ENCODE measurements at regions not wholly inside any gene's neighbourhood (a gene's known extent, or its start where the extent isn't known, plus 50 kb on each side); places are given as distances from the start of the nearest gene placed in this dataset.

DNA sequence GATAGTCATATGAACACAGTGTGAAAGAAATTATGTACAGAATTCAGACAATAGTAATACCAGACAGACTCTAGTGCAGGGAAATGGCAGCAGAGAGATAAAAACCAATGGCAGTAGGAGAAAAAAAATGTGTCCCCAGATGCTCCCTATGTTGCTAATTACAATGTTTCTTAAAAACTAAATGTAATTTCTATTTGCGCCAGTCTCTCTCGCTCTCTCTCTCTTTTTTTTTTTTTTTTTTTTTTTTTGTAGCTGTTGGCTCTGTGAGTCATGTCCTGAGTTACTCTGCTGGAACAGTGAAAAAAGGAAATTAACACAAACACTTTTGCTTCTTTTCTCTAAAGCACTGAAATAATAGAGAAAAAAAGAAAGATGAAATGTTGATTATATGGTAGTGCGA lies 871.9 kb downstream of the GBE1 start:
- DNase-seq = no peak
- no peaks in the 10 kb centered on the region for H3K36me3 ChIP-seq

DNA sequence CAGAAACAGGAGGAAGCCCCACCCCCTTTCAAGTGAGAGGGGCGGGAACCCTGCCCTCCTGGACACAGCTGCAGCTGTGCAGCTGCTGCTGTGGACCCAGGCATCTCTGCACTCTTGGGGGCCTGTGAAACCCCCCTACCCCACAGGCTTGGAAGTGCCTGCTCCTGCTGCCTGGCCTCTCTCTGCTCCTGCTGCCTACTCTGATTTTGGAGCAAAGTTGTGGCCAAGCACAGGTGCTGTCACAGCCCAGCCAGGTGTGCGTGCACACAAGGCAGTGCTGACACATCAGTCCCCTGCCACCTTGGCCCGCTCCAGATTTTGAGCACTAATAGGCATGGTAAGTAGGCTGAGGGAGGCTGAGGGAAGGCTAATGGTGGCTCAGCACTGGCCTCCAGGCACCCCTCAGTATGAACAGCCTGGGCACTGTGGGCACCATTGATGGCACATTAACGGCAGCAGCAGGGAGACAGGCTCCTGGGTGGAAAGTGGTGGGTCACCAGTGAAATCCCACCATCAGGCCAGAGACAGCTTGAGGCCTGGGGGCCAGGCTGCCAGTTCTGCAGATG lies 890.9 kb downstream of the GBE1 start:
- Histone ChIP-seq H3K4me3 (ENCODE audit: low read depth, low read length) (no peak overlapping the region), H3K27me3 (ENCODE audit: insufficient read depth, low read depth, severe bottlenecking) (no peaks in the 10 kb centered on the region), H3K9me3 (ENCODE audit: severe bottlenecking) (no peaks in the 10 kb centered on the region), H3K27ac (no peak overlapping the region), H3K36me3 (no peaks in the 10 kb centered on the region)
- TF ChIP-seq, protein P1, sequence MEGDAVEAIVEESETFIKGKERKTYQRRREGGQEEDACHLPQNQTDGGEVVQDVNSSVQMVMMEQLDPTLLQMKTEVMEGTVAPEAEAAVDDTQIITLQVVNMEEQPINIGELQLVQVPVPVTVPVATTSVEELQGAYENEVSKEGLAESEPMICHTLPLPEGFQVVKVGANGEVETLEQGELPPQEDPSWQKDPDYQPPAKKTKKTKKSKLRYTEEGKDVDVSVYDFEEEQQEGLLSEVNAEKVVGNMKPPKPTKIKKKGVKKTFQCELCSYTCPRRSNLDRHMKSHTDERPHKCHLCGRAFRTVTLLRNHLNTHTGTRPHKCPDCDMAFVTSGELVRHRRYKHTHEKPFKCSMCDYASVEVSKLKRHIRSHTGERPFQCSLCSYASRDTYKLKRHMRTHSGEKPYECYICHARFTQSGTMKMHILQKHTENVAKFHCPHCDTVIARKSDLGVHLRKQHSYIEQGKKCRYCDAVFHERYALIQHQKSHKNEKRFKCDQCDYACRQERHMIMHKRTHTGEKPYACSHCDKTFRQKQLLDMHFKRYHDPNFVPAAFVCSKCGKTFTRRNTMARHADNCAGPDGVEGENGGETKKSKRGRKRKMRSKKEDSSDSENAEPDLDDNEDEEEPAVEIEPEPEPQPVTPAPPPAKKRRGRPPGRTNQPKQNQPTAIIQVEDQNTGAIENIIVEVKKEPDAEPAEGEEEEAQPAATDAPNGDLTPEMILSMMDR (IDR thresholded peaks at IDR 0.05; ENCODE audit: low read depth, low read length) = no peak
- DNase-seq = no peak

More for the DNA sequence above, 871.9 kb downstream of the GBE1 start:
- no peak overlapping the region for H3K4me3 ChIP-seq (ENCODE audit: low read depth, low read length)
- H3K9me3 ChIP-seq (ENCODE audit: severe bottlenecking) = no peaks in the 10 kb centered on the region
- H3K27ac ChIP-seq = no peak overlapping the region
- TF ChIP-seq, protein P1 (IDR thresholded peaks at IDR 0.05; ENCODE audit: low read depth, low read length) = no peak
- H3K27me3 ChIP-seq (ENCODE audit: insufficient read depth, low read depth, severe bottlenecking) = no peaks in the 10 kb centered on the region

DNA sequence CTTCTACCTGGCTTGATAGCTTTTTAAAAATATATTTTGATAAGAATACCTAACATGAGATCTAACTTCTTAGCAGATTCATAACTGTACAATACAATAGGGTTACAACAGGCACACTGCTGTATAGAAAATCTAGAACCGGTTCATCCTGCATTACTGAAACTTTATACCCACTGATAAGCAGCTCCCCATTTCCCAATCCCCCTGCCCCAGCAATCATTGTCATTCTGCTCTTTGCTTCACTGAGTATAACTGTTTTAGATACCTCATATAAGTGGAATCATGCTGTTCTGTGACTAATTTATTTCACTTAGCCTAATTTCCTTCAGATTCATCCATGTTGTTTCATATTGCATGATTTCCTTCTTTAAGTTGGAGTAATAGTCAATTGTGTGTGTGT lies 906.0 kb downstream of the GBE1 start:
- no peak overlapping the region for H3K27ac ChIP-seq
- no peak for DNase-seq
- H3K4me3 ChIP-seq (ENCODE audit: low read depth, low read length) = no peak overlapping the region
- no peaks in the 10 kb centered on the region for H3K27me3 ChIP-seq (ENCODE audit: insufficient read depth, low read depth, severe bottlenecking)
- no peaks in the 10 kb centered on the region for H3K9me3 ChIP-seq (ENCODE audit: severe bottlenecking)
- TF ChIP-seq, protein P1 (IDR thresholded peaks at IDR 0.05; ENCODE audit: low read depth, low read length) = no peak
- H3K36me3 ChIP-seq = no peaks in the 10 kb centered on the region

DNA sequence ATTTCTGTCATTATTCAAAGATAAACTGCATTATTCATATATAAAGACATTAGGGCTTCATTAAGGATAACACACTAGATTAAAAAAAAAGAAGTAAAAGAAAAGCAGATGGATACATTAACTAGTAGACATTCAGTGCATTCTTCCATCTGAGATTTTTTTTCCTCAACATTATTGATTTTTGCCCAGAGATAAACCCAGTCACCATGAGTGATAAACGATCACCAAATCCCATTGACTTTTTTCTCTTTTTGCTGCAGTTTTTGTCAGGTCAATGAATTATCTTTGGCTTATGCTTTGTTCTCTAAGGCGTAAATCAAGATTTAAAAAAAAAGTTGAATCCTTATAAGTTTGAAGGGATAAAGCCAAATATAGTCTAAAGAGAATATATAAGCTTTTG lies 925.0 kb downstream of the GBE1 start:
- no peaks in the 10 kb centered on the region for H3K9me3 ChIP-seq (ENCODE audit: severe bottlenecking)
- H3K36me3 ChIP-seq = no peaks in the 10 kb centered on the region
- DNase-seq = no peak
- no peaks in the 10 kb centered on the region for H3K27me3 ChIP-seq (ENCODE audit: insufficient read depth, low read depth, severe bottlenecking)
- H3K27ac ChIP-seq = no peak overlapping the region
- TF ChIP-seq, protein P1 (IDR thresholded peaks at IDR 0.05; ENCODE audit: low read depth, low read length) = no peak
- no peak overlapping the region for H3K4me3 ChIP-seq (ENCODE audit: low read depth, low read length)

DNA sequence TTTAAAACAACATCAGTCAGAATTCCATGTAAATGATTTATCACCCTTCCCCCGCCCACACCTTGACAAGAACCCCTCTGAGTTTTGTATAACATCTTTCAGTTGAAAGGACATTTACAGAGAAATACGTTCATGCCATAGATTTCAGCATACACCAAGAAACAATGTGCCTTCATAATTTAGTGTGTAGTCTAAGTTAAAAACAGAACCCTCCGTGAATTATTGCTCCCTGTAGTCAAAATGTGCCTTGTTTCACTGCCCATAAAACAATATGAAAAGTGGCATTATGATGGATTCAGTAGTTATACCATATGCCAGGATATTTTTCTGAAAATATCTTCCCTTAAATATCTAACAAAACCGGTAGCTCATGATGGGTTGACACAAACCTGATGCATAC lies 953.9 kb downstream of the GBE1 start:
- no peak overlapping the region for H3K27ac ChIP-seq
- H3K4me3 ChIP-seq (ENCODE audit: low read depth, low read length) = no peak overlapping the region
- no peaks in the 10 kb centered on the region for H3K9me3 ChIP-seq (ENCODE audit: severe bottlenecking)
- H3K36me3 ChIP-seq = no peaks in the 10 kb centered on the region
- H3K27me3 ChIP-seq (ENCODE audit: insufficient read depth, low read depth, severe bottlenecking) = no peaks in the 10 kb centered on the region
- TF ChIP-seq, protein P1 (IDR thresholded peaks at IDR 0.05; ENCODE audit: low read depth, low read length) = no peak
- no peak for DNase-seq

DNA sequence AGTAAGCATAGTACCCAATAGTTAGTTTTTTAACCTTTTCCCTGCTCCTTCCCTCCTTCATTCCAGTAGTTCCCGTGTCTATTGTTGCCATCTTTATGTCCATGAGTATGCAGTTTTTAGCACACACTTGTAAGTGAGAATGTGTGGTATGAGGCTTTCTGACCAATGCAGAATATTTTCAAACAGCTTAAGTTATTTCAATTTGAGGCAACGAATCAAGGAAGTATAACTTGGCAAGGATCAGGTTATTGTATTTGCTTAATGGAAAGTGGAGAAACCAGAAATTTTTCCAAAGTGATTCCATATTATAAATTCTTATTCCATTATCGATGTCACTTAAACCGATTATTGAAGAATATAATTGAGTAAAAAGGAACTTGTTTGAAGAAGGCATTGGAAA lies 954.8 kb downstream of the GBE1 start:
- no peak for DNase-seq
- Histone ChIP-seq H3K4me3 (ENCODE audit: low read depth, low read length) (no peak overlapping the region), H3K36me3 (no peaks in the 10 kb centered on the region), H3K27ac (no peak overlapping the region), H3K27me3 (ENCODE audit: insufficient read depth, low read depth, severe bottlenecking) (no peaks in the 10 kb centered on the region), H3K9me3 (ENCODE audit: severe bottlenecking) (no peaks in the 10 kb centered on the region)
- TF ChIP-seq, protein P1 (IDR thresholded peaks at IDR 0.05; ENCODE audit: low read depth, low read length) = no peak
